ENCODE measurements at regions not wholly inside any gene's neighbourhood (a gene's known extent, or its start where the extent isn't known, plus 50 kb on each side); places are given as distances from the start of the nearest gene placed in this dataset.

DNA sequence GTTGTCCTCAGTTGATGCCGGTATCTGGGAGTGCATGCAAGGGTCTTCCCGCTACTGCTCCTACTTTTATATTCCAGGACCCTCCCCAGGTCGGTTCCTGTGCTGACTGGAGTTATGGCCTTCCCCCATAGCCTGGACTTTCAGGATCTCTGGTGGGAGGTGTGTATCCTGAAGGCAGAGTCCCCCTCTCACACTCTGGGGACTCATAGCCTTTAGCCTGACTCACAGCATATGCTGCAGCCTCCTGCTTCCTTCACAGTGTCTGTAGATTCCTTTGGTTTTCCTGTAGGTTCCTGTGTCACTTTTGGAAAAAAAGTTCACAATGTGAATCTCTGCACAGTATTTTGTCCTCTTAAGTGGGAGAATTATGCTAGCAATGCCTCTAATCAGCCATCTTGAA, 180.6 kb upstream of the RBMS3 start:
- TF ChIP-seq SIN3A (IDR thresholded peaks at IDR 0.05; ENCODE audit: low read depth) (no peak), ELF1 (IDR thresholded peaks at IDR 0.05; ENCODE audit: borderline replicate concordance, low read depth) (no peak), POLR2A (IDR thresholded peaks at IDR 0.05; ENCODE audit: borderline replicate concordance, extremely low read depth, insufficient read depth, insufficient read length) (no peak), YY1 (IDR thresholded peaks at IDR 0.05; ENCODE audit: extremely low read depth, insufficient replicate concordance, low read depth, low read length) (no peak), POLR2AphosphoS5 (IDR thresholded peaks at IDR 0.05; ENCODE audit: low read depth, low read length) (no peak), FOSL1 (IDR thresholded peaks at IDR 0.05; ENCODE audit: low read depth) (no peak), RAD21 (IDR thresholded peaks at IDR 0.05; ENCODE audit: low read depth) (no peak), SP1 (IDR thresholded peaks at IDR 0.05; ENCODE audit: low read depth) (no peak), EZH2phosphoT487 (IDR thresholded peaks at IDR 0.05; ENCODE audit: borderline replicate concordance) (no peak)
- TF ChIP-seq, protein P1, sequence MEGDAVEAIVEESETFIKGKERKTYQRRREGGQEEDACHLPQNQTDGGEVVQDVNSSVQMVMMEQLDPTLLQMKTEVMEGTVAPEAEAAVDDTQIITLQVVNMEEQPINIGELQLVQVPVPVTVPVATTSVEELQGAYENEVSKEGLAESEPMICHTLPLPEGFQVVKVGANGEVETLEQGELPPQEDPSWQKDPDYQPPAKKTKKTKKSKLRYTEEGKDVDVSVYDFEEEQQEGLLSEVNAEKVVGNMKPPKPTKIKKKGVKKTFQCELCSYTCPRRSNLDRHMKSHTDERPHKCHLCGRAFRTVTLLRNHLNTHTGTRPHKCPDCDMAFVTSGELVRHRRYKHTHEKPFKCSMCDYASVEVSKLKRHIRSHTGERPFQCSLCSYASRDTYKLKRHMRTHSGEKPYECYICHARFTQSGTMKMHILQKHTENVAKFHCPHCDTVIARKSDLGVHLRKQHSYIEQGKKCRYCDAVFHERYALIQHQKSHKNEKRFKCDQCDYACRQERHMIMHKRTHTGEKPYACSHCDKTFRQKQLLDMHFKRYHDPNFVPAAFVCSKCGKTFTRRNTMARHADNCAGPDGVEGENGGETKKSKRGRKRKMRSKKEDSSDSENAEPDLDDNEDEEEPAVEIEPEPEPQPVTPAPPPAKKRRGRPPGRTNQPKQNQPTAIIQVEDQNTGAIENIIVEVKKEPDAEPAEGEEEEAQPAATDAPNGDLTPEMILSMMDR (IDR thresholded peaks at IDR 0.05 in 2 of 3, conservative IDR thresholded peaks at IDR 0.05 in 1 of 3; ENCODE audit: borderline replicate concordance in 1 of 3, insufficient read depth in 1 of 3, low read depth in 2 of 3, low read length in 2 of 3): no peak
- TF ChIP-seq, protein P2, sequence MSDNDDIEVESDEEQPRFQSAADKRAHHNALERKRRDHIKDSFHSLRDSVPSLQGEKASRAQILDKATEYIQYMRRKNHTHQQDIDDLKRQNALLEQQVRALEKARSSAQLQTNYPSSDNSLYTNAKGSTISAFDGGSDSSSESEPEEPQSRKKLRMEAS (IDR thresholded peaks at IDR 0.05): no peak
- TF ChIP-seq, protein P3, sequence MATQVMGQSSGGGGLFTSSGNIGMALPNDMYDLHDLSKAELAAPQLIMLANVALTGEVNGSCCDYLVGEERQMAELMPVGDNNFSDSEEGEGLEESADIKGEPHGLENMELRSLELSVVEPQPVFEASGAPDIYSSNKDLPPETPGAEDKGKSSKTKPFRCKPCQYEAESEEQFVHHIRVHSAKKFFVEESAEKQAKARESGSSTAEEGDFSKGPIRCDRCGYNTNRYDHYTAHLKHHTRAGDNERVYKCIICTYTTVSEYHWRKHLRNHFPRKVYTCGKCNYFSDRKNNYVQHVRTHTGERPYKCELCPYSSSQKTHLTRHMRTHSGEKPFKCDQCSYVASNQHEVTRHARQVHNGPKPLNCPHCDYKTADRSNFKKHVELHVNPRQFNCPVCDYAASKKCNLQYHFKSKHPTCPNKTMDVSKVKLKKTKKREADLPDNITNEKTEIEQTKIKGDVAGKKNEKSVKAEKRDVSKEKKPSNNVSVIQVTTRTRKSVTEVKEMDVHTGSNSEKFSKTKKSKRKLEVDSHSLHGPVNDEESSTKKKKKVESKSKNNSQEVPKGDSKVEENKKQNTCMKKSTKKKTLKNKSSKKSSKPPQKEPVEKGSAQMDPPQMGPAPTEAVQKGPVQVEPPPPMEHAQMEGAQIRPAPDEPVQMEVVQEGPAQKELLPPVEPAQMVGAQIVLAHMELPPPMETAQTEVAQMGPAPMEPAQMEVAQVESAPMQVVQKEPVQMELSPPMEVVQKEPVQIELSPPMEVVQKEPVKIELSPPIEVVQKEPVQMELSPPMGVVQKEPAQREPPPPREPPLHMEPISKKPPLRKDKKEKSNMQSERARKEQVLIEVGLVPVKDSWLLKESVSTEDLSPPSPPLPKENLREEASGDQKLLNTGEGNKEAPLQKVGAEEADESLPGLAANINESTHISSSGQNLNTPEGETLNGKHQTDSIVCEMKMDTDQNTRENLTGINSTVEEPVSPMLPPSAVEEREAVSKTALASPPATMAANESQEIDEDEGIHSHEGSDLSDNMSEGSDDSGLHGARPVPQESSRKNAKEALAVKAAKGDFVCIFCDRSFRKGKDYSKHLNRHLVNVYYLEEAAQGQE (IDR thresholded peaks at IDR 0.05; ENCODE audit: low read depth): no peak
- TF ChIP-seq, protein P4, sequence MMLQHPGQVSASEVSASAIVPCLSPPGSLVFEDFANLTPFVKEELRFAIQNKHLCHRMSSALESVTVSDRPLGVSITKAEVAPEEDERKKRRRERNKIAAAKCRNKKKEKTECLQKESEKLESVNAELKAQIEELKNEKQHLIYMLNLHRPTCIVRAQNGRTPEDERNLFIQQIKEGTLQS (IDR thresholded peaks at IDR 0.05): no peak

Measured in HCT116 (cell line).